Mucosa of stomach (tissue), 1 donor: ENCODE measurements at regions not wholly inside any gene's neighbourhood (a gene's known extent, or its start where the extent isn't known, plus 50 kb on each side); places are given as distances from the start of the nearest gene placed in this dataset.

ENCODE experiments used
- H3K27me3 ChIP-seq: one replicate; pipeline ENCODE4 v1.7.0; 2013; ENCODE audit warnings: mild to moderate bottlenecking, low read length; ENCODE audit not compliant: control insufficient read depth, insufficient read depth
- H3K36me3 ChIP-seq: one replicate; pipeline ENCODE4 v1.7.0; 2013; ENCODE audit warnings: low read length; ENCODE audit not compliant: control insufficient read depth, insufficient read depth
- H3K4me1 ChIP-seq: one replicate; pipeline ENCODE4 v1.7.0; 2013; ENCODE audit warnings: mild to moderate bottlenecking, low read length; ENCODE audit not compliant: control insufficient read depth, insufficient read depth
- H3K4me3 ChIP-seq: one replicate; pipeline ENCODE4 v1.7.0; 2013; ENCODE audit warnings: low read length
- H3K9ac ChIP-seq: one replicate; pipeline ENCODE4 v1.7.0; 2013; ENCODE audit warnings: mild to moderate bottlenecking, low read length, moderate library complexity
- H3K9me3 ChIP-seq: one replicate; pipeline ENCODE4 v1.7.0; 2013; ENCODE audit warnings: mild to moderate bottlenecking, low read length, moderate library complexity; ENCODE audit not compliant: control insufficient read depth
- donor health status: Pancreatic carcinoma.

GRCh38 chr6:105503641-105504040, 100.8 kb upstream of the PREP start:
- H3K4me1 ChIP-seq: no peaks in the 10 kb centered on the region
- no peaks in the 10 kb centered on the region for H3K9me3 ChIP-seq
- H3K27me3 ChIP-seq: no peaks in the 10 kb centered on the region
- no peak overlapping the region for H3K4me3 ChIP-seq
- H3K36me3 ChIP-seq: no peaks in the 10 kb centered on the region
- no peak overlapping the region for H3K9ac ChIP-seq

DNA sequence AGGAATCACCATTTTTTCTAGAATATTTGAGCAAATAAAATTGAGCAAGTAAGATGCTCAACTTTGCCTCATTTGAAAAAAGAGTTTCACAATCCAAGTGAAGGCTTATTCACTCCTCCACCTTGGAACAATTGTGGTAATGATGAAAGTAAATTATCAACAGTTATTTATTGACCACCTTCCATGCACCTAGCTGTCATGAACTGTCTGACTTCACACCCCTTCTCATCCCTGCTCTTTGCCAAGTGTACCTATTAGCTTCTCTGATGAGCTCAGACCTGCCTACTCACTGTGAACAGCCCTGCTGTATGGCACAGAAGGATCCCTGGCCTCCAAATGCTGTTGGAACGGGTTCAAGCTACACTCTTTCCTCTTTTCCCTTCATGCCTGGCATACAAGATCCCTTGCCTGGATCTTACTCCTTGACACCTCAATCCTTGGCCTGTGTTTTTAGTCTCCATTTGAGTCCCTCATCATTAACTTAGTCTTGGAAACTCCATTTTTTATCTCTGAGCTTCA, 99.0 kb upstream of the PREP start:
- H3K4me3 ChIP-seq: no peak overlapping the region
- no peaks in the 10 kb centered on the region for H3K4me1 ChIP-seq
- no peaks in the 10 kb centered on the region for H3K27me3 ChIP-seq
- H3K9me3 ChIP-seq: no peaks in the 10 kb centered on the region
- H3K9ac ChIP-seq: no peak overlapping the region
- no peaks in the 10 kb centered on the region for H3K36me3 ChIP-seq

DNA sequence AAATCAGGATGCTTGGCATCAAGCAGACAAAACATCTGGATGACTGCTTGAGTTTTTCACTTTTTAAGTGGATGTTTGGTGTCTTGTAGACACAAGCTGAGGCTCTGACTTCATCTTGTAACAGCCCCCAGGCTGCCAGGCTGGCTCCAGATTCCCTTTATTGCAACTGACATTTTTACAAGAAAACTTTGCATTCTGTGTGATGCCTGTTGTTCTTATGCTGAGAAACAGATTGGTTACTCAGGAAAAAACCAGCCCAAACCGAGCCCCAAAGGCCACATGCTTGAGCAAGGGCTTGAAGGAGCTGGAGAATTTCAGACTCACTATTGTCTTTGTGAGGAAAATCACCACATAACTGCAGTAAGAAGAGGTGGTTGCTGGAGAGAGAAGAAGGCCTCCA, 98.4 kb upstream of the PREP start:
- no peaks in the 10 kb centered on the region for H3K4me1 ChIP-seq
- no peak overlapping the region for H3K9ac ChIP-seq
- no peaks in the 10 kb centered on the region for H3K36me3 ChIP-seq
- H3K4me3 ChIP-seq: no peak overlapping the region
- no peaks in the 10 kb centered on the region for H3K27me3 ChIP-seq
- H3K9me3 ChIP-seq: no peaks in the 10 kb centered on the region

DNA sequence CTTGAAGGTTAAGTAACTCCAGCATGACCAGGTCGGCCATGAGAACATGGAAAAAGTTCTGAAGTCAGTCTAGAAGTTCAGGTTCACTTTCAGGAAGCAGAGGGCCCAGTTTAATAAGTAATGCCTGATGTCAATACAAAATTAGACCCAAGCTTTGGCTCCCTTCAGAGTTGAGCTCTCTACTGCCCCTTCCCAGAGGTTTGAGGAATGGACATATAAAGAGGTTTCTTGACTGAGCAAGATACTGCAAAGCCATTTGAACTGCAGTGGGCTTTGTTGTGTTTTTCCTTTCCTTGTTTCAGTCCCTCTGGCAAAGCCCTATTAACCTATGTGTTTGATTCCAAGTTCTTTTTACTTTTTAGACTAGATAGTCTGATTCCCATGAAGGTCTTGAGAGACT, 97.8 kb upstream of the PREP start:
- H3K27me3 ChIP-seq: no peaks in the 10 kb centered on the region
- H3K4me3 ChIP-seq: no peak overlapping the region
- no peaks in the 10 kb centered on the region for H3K4me1 ChIP-seq
- H3K36me3 ChIP-seq: no peaks in the 10 kb centered on the region
- H3K9me3 ChIP-seq: no peaks in the 10 kb centered on the region
- H3K9ac ChIP-seq: no peak overlapping the region

DNA sequence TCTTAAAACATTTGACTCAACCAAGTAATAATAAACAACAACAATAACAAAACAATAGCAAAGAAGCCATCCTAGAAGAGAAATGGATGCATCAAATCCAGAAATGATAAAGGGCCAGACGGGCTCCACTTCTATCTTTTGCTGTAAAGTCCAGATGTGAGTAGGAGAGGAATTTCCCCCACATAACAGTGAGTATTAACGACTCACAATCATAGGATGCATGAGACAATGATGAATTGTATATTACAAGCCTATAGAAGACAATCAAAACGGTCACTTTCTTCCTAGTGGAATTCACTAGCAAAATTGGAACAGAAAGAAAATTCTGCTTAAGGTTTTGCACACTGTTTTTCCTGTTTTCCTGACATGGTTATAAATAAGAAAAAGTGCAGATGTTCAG, 97.0 kb upstream of the PREP start:
- Histone ChIP-seq H3K4me3 (no peak overlapping the region), H3K9ac (no peak overlapping the region), H3K9me3 (no peaks in the 10 kb centered on the region), H3K4me1 (no peaks in the 10 kb centered on the region), H3K36me3 (no peaks in the 10 kb centered on the region), H3K27me3 (no peaks in the 10 kb centered on the region)

- Histone ChIP-seq H3K27me3 (no peaks in the 10 kb centered on the region), H3K4me3 (no peak overlapping the region), H3K9ac (no peak overlapping the region), H3K4me1 (no peaks in the 10 kb centered on the region), H3K36me3 (no peaks in the 10 kb centered on the region), H3K9me3 (no peaks in the 10 kb centered on the region)
Measured at GRCh38 chr6:105499136-105499870, 96.4 kb upstream of the PREP start.

GRCh38 chr6:105497549-105497948, 94.7 kb upstream of the PREP start:
- no peaks in the 10 kb centered on the region for H3K27me3 ChIP-seq
- H3K4me1 ChIP-seq: no peaks in the 10 kb centered on the region
- no peaks in the 10 kb centered on the region for H3K36me3 ChIP-seq
- no peak overlapping the region for H3K4me3 ChIP-seq
- no peak overlapping the region for H3K9ac ChIP-seq
- H3K9me3 ChIP-seq: no peaks in the 10 kb centered on the region

- no peaks in the 10 kb centered on the region for H3K27me3 ChIP-seq
- H3K9ac ChIP-seq: no peak overlapping the region
- H3K9me3 ChIP-seq: no peaks in the 10 kb centered on the region
- H3K36me3 ChIP-seq: no peaks in the 10 kb centered on the region
- H3K4me1 ChIP-seq: no peaks in the 10 kb centered on the region
- H3K4me3 ChIP-seq: no peak overlapping the region
Measured at GRCh38 chr6:105495515-105495914, 92.6 kb upstream of the PREP start.

- H3K4me3 ChIP-seq: no peak overlapping the region
- H3K9me3 ChIP-seq: no peaks in the 10 kb centered on the region
- no peaks in the 10 kb centered on the region for H3K36me3 ChIP-seq
- no peaks in the 10 kb centered on the region for H3K27me3 ChIP-seq
- H3K4me1 ChIP-seq: no peaks in the 10 kb centered on the region
- no peak overlapping the region for H3K9ac ChIP-seq
Measured at GRCh38 chr6:105494688-105495087, 91.8 kb upstream of the PREP start.

GRCh38 chr6:105493736-105494135, 90.9 kb upstream of the PREP start:
- no peaks in the 10 kb centered on the region for H3K9me3 ChIP-seq
- no peak overlapping the region for H3K4me3 ChIP-seq
- H3K27me3 ChIP-seq: no peaks in the 10 kb centered on the region
- no peaks in the 10 kb centered on the region for H3K4me1 ChIP-seq
- no peaks in the 10 kb centered on the region for H3K36me3 ChIP-seq
- H3K9ac ChIP-seq: no peak overlapping the region

- Histone ChIP-seq H3K27me3 (no peaks in the 10 kb centered on the region), H3K9ac (no peak overlapping the region), H3K36me3 (no peaks in the 10 kb centered on the region), H3K9me3 (no peaks in the 10 kb centered on the region), H3K4me3 (no peak overlapping the region), H3K4me1 (no peaks in the 10 kb centered on the region)
Measured at GRCh38 chr6:105492706-105493673, 90.1 kb upstream of the PREP start.

DNA sequence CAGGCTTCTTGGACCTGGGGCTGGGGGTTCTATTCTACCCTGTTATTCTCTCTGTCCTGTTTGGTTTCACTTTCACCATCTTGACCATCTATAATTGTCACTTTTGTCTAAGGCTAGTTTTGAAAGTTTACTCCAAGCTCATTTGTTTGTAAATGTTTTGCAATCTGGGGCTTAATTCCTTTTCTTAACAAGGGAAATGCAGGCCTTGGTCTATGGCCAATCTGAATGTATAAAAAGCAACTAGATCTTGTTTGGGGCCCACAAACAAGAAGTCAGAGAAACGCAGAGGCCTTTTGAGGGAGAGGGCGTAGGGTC, 86.3 kb upstream of the PREP start:
- Histone ChIP-seq H3K4me1 (no peaks in the 10 kb centered on the region), H3K36me3 (no peaks in the 10 kb centered on the region), H3K9ac (no peak overlapping the region), H3K27me3 (no peaks in the 10 kb centered on the region), H3K9me3 (no peaks in the 10 kb centered on the region), H3K4me3 (no peak overlapping the region)
